ENCODE measurements at regions not wholly inside any gene's neighbourhood (a gene's known extent, or its start where the extent isn't known, plus 50 kb on each side); places are given as distances from the start of the nearest gene placed in this dataset.
"Not testable (repeated sequence)": the region's sequence is repeated elsewhere in the genome, so short reads cannot be mapped to it uniquely, and the experiment has no call there.

DNA sequence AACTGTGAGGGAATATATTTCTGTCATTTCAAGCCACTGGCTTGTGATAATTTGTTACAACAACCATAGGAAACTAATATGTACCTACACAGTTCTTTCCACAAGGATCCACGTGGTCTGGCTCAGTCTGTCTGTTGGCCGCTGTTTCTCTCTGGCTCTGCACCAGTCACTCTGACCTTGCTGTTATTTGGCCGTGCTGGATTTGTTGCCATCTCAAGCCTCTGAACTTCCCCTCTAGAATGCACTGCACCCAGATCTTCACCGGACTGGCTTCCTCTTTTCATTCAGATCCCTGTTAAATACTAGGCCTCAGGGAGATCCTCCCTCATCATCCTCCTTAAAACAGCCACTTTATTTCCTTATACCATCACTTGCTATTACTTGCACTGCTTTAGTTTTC, 446.8 kb downstream of the TFAP2B start:
- no peak for DNase-seq

DNA sequence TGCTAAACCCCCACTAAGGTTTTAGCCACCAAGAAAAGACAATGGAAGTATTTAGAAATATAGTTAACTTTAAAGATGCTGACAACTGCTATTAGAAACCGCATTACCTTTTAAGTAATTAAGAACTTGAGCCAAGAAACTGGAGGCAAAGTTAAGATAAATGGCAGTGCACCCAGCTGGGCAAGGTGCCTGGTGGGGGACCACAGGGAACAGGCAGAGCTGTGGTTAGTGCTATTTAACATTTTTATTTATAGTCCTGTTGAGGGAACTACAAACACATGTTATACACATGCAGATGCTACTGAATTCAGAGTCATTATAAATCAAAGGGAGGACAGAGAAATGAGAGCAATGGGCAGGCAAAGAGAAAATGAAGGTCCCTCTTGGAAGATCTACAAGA, 447.9 kb downstream of the TFAP2B start:
- DNase-seq, result no peak

DNA sequence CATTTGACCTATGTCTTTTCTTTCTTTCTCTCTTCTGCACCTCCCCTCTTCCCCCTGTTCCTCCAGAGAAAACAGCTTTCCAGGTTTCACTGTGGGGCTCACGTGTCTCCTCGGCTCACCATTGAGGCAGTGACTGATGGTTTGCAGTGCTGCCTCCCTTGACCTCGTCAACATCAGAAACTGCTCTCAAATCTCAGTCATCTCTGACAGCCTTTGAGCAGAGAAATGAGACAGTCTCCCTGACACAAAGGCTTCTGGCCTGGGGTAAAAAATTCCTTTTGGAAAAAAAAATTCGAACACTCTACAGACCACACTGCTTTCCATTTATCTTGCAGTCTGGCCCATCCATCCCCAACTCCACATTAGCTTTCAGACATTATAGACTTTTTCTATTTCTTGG, 450.0 kb downstream of the TFAP2B start:
- DNase-seq, result no peak

DNA sequence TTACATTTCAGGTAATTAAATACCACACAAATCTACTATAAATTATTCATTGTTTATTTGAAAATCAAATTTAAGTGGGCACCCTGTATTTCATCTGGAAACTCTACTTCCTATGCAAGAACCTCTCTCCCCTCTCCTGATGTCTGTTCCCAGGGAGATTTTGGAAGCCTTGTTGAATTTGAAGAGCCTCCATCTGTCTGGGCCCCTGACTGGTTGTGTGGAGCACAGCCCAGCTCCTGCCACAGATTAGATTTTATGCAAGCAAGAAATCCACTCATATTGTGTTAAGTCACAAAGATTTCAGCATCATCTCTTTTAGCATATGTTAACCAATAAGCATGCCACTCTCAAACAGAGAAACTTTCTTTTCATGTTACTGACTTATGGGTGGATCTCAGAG, 451.2 kb downstream of the TFAP2B start:
- no peak for DNase-seq

DNA sequence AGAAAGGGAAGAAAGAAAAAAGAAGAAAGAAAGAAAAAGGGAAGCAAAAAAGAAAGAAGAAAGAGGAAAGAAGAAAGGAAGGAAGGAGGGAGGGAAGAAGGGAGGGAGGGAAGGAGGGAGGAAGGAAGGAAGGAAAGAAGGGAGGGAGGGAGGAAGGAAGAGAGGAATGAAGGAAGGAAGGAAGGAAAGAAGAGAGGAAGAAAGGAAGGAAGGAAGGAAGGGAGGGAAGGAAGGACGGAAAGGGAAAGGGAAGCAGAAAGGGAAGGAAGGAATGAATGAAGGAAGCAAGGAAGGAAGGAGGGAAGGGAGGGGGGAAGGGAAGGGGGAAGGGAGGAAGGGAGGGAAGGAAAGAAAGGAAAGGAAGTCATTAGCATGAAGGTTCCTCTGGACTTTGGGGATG, 452.9 kb downstream of the TFAP2B start:
- no peak for DNase-seq

DNA sequence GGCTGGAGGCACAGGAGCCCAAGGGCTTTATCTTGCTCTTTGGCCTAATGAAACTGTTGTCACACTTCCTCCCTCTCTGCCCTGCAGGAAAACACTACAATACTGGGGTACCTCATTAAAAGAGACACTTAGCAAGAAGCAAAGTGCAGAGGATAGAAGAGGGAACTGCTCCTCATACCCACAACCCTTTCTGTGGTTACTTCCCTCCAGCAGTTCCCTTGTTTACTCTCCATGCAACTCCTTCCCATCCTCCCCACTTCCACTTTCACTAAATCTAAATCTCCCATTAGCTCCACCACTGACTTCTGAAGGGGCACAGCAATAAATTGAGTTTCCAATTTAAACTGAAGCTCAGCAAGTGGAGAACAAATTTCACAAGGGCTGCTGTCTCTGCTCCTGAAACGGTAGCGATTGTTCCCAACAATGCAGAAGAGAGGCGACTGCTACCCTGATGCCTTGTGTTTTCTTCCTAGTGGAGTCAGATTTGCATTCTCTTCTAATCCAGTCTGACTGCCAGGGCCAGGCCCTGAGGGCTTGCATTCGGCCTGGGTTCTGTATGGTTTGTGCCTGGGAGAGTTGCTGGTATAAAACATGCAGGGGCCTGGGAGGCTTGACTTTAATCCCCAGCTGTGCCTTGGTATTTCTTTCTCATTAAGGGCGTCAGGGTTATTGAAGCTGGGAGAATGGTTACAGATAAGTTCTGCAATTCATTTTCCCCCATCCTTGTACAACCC, 454.7 kb downstream of the TFAP2B start:
- no peak for DNase-seq

DNA sequence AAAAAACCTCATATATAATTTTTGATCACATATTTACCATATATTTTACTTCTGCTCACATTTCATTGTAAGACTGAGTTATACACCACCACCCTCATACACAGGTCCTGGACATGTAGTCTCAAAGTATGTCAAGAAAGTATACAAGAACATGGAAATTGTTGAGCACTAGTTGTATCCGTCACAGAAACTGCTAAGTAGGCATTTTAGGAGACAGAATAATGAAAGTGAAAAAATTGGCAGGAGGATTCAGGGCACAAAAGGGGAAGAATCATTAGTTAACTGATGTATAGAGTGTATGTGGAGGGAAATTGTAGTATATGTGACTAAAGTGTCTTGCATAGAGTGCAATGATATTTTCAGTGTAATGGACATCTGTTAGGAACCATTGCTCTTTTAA, 458.8 kb downstream of the TFAP2B start:
- DNase-seq, result no peak

DNA sequence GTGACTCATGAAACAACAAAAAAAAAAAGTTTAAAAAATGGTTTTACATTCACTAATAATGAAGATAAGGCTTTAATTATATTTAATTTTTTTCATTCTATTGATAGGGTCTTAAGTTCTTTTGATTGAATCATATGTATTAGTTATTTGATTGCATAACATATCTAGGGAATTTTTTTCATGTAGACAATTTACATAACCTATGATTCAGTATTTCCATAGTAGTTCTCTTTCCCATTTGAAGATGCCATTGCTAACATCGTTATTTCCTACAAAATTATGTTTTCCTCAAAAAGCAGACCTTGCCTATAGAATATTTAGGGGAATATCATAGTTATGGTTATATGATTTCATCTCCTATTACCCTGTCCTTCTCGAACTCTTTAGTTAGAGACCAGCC, 463.4 kb downstream of the TFAP2B start:
- no peak for DNase-seq

DNA sequence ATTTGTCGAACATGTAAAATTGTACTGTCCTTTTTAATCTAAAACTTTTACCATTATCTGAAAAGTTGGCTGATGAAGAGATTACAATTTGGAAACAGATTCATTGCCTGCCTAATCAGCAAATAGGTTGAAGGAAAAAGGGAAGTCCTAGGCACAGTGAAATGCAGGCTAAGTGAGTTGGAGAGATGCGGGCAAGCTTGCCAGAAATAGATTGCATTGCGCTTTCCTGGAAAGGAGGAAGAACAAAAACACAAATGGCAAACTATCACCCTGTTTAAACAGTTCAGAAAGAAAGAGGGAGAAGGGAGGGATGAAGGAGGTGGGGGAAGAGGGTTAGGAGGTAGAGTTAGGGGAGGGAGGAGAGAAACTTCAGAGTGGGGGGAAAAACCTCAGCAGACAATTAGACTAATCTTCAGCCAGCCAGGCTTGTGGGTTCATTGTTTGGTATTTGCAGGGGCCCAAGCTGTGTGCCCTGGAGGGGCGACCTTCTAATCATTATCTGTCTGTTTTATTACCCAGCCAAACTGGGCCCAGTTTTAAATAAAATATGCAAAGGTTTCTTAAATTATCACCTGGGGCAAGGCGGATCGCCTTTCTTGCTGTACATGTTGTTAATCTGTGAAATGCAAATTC, 465.2 kb downstream of the TFAP2B start:
- DNase-seq, result no peak

DNA sequence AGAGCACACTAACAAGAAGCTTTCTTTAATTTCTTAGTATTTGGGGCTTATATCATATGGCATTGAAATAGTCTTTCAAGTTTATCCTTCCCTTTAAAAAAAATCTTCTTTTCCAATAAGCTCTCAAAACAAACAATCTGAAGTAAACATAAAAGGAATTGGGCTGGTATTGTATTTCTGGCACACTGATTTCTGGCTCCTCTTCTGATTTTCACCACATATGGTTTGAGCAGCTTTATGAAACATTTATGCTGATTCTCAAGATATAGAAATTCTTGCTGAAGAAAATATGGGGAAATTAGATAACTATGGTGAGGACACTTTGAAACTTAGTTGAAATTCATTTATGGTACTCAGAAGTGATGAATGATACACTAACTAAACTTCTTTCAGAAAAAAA, 467.2 kb downstream of the TFAP2B start:
- no peak for DNase-seq

DNA sequence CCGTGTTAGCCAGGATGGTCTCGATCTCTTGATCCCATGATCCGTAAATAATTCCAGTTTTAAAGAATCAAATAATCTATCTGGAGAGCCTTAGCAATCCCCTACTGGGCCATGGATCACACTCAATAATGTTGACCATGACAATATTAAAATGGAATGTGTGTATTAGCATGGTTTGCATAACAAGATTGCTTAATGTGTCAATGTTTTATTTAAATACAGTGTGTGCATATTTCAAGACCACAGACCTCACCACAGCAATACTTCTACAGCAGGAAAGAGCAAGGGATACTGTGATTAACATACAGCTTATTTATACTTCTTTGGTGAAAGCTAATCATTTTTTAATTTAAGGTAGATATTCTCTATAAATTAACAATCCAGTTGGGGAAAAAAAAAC, 470.4 kb downstream of the TFAP2B start:
- DNase-seq, result no peak

DNA sequence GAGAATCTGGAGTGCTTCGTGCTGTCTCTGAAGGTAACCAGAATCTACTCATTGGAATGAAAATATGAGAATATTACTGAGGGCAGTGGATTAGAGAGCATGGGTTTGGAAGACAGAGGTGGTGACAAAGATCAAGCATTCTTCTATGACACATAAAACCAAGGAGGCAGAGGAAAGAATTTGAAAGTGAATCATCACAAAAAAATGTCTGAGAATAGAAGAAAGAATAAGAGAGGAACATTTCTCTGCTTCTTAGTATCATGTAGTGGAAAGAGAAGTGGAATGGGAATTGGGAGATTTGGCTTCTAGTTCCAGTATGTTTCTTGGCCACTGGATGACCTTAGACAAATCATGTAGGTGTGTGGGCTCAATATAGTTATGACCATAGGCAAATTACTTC, 474.0 kb downstream of the TFAP2B start:
- DNase-seq, result no peak

DNA sequence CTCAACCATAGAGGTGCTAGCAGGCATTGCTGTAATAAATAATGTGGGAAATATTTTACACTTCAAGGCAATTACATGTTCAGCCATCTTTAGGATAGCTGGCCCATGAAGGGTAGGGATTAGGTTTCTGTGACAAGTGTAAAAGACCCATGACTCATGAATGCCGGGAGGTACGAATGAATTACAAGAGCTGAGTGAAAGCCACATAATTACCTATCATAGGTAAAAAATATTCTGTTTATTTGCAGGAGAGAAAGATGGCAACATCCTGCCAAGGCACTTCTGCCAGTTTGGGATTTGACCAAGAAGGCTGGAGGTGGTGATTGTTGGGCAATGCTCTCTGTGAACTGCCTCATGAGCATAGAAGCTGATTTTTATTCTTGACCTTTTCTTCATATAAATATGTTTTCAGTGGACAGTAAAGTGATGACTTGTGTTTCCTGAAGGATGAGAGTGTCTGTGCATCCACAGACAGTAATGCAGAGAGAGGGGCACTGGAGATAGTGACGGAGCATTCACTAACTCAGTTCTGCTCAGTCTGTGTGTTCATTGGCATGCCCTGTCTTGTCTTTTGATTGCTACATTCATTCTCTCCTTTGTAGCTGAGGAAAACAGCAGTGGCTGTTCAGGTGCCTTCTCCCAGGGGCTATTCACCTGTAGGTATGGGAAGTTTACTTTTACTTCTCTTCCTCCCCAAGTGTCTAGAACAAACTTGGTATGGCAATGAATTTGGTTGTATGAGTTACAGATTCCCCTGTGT, 481.1 kb downstream of the TFAP2B start:
- DNase-seq, result no peak

DNA sequence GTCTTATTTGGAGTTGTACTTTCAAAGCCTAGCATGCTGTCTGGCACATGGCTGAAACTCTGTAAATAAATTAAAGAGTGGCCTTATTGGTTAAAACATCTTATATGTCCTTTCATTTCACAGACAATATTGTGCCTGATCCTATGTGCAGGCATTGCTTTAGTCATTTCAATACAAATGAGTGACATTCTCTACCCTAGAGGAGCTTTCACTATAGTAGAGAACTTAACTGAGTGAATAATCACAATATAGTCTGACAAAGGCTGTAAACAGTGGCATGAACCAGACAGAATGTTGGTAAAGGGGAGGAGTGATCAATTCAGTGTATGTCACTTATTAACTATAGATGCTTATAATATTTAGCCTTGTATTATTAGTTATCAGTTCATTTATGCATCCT, 481.8 kb downstream of the TFAP2B start:
- no peak for DNase-seq

DNA sequence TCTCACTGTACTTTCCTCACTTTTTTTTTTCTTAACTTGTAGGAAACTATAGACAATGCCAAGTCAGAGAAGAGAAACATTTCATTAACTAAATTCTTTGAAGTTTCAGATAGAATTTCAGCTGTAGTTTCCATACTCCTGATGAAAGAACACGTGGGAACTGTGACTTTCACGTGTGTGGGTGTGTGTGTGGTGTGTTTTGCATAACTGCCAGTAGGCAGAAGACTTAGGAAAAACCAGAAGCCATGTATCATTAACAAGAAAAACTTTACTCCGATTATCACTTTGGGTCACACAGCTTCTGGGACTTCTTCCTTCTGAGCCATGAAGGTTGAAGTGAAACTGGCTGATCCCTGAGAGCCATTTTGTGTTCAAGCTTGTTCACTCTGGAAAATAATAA, 483.3 kb downstream of the TFAP2B start:
- DNase-seq, result no peak

DNA sequence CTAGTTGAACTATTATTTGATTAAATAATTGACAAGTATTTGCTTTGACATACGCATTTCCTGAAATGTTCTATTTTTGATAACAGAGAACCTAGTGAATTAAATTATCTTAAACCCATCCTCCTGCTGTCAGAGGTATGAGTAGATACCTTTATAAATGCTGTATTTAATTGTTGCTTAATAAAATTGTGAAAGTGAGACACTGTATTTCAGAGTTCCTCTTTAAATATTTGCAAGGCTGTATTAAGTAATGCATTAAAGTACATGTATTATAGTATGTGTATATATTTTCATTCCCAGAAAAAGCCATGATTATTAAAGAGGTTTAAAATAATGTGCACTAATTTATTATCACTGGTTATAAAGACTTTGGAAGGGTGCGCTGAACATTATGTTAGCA, 483.8 kb downstream of the TFAP2B start:
- DNase-seq, result no peak

DNA sequence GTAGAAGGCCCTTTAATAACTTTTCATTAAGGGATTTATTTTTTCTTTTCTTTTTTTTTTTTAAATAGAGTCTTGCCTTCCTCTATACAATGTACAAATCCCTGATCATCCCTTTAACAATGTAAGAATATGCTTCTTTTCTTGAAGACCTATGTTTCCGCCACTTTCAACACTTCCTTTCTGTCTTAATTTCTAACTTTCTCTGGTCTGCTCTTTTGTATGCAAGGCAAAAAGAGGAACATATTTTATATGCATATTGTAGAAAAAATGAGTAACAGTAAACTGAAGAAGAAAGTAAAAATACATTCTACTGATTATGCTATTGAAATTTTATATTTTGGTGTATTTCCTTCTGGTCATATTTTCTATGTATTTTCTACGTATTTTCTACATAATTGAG, 484.7 kb downstream of the TFAP2B start:
- DNase-seq, result no peak

DNA sequence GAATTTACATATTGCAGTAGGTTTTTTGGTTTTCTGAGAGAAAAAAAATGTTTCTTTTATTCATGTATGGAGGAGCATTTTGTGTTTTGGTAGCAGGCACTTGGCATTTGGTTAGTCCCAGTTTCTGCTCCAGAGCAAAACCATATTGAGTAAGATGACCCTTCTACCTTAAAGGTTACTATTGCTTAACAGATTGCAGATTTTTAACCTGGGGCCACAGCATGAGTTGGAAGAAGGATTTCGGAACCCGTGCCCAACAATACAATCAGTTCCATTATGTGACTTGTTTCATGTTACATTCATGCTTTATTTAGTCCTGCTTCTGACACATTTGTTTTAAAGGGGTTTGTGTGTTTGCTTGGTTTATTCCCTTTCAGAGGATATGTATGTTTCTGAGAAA, 496.3 kb downstream of the TFAP2B start:
- DNase-seq, result no peak

DNA sequence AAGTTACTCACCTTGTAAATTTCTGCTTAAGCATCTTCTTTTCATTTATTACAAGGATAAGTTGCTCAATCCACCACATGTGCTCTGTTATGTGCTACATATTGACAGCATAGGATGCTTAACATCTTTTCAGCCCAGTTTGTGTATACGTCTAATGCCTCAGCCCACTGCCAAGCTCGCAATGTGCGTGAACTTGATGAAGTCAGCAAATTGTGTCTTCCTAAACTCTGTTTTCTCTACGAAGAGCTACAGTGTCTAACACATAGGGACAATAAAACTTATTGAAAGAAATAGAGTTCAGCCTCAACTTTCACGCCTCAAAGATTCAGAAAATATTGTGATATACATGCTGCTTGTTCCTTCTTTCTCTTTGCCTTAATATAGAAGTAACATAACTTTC, 500.0 kb downstream of the TFAP2B start:
- DNase-seq, result no peak

DNA sequence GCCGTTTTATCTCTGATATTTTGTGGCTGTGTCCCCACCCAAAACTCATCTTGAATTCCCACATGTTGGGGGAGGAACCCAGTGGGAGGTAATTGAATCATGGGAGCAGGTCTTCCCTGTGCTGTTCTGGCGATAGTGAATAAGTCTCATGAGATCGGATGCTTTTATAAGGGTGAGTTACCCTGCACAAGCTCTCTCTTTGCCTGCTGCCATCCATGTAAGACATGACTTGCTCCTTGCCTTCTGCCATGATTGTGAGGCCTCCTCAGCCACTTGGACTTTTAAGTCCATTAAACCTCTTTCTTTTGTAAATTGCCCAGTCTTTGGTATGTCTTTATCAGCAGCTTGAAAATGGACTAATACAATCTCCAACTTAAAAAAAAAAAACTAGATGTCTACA, 502.8 kb downstream of the TFAP2B start:
- not testable (repeated sequence) for DNase-seq

DNA sequence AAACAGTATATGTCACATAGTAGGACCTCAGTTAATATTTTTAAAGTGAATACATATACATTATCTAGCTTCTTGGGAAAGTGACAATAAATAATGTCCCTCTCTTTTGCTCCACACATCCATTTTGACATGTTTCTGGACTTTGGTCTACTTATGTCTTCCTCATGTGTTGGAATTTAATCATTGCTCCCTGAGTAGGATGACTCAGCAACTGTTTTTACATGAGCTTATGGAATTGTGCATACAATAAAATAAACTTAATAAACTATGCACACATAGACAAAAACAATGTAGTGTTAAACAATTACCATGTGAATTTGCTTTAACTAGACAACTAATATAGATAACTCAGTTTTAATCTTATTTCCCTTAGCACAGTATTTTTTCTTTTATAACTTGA, 503.8 kb downstream of the TFAP2B start:
- no peak for DNase-seq

DNA sequence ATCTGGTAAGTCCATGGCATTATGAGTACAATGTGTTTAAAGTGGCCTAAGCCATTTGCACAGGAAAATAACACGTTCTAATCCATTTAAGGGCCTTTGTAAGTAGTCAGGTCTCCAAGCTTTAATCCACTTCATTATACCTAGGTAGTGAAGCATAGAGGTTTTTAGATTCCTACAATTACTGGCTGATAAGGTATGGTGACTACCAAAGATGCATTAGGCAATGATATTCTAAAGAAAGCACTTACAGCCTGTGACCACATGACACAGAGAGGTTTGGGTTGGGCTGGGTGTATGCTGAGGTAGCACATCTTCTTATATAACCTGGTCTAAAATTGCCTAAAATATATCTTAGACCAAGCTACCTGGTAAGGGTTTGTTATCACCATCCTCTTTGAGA, 504.4 kb downstream of the TFAP2B start:
- no peak for DNase-seq

DNA sequence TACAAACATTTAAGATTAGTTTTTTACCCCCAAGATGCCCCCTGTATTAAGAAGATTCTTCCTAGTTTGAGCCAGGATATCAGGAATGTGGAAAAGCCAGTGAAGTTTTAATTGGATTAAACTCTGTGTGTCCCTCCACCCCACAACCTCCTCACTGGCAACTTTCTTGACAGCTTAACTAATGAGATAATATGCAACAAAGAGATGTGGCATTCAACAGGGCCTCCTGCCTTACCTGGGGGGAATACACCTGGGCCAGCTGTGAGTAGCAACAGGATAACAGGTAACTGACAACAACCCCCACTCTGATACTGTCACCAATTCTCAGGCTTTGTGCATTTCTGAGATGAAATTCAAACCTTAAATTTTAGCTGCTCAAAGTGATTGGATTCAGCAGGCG, 512.3 kb downstream of the TFAP2B start:
- DNase-seq, result no peak

DNA sequence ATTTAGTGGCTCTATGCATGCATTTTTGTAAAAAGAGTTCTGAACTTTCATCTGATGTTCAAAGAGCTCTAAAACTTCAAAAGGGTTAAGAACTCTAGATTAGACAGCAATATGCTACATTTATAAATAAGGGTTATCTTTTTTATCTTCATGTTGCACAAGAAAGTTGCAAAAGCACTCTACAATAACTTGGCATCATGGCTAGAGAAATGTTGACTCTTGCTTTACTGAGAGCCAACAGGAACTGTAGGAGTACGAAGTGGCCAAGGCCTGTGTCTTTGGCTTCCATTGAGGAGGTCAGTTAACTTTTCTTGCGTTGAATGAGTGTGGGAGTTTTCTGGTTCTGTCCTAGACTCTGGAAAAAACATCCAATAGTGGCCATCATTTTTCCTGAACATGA, 516.9 kb downstream of the TFAP2B start:
- DNase-seq, result no peak

Data from COR-L47 (cell line).